Embryonic facial prominence (tissue), 1 donor: ENCODE measurements at regions not wholly inside any gene's neighbourhood (a gene's known extent, or its start where the extent isn't known, plus 50 kb on each side); places are given as distances from the start of the nearest gene placed in this dataset.

ENCODE experiments used
- DNase-seq: peaks from one replicate; pipeline ENCODE4 v3.0.0-alpha.2; 2016; ENCODE audit errors: extremely low spot score

DNA sequence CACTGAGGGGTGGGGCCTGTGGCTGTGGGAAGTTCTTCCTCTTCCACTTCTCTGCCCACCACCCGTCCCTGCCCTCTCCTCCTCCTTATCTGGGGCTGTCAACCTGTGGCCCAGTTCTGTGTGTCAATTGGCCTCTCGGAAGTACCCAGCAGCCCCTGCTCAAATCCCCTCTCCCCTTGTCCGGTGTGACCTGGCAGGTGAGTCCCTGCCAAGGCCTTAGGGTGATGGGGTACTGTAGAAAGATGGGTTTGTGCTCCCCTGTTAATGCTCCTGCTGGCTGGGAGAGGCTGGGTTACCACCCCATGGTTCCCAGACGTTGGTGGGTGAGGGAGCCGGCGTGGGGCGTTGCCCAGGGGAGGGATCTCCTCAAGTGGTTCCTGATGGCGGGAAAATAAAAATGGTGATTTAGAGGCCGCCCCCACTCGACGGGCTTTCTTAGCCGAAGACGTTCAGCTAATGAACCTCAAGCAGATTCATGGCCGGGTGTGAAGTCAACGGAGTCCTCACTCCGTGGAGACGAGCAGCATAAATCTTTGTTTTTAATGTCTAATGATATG lies 141.2 kb downstream of the URI1 start:
- no peak for DNase-seq

GRCh38 chr19:30083701-30084156 lies 141.7 kb downstream of the URI1 start:
- DNase-seq = no peak

DNA sequence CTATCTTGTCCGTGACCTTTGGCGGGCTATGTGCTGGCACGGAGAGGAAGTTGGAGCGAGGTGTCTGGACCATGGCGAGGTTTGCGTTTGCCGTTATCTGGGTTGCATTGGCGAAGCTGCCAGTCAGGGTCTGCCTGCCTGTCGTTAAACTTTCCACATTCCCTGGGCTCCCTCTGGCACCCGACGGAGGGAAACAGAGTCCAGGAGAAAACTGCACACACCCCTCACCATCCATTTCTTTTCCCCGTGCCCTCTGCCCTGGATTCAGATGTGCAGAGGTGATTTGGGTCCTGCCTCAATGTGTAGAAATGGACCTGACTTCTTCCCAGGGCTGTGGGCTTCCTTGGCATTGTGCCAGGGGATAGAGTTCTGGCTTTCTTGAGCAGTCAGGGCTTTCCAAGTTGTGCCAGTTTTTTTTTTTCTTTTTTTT lies 142.4 kb downstream of the URI1 start:
- DNase-seq = no peak

DNA sequence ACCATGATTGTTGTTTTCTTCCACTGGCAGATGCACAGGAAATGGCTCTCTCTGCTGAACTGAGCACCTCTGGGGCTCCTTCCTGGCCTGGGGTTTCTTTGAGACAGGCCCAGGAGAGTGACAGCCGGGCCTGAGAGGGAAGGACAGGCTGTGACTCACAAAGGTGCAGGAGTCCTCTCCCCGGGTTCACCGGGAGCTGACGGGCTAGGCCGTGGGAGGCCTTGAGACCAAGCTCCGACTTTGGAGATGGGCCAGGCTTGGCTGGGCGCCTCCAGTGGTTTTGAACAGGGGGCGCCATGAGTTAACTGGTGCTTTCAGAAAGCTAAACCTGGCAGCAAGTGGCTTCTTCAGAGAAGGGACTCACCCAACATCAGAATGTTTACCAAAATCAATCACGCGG lies 143.4 kb downstream of the URI1 start:
- DNase-seq = no peak

GRCh38 chr19:30086220-30086619 lies 144.2 kb downstream of the URI1 start:
- DNase-seq = no peak

DNA sequence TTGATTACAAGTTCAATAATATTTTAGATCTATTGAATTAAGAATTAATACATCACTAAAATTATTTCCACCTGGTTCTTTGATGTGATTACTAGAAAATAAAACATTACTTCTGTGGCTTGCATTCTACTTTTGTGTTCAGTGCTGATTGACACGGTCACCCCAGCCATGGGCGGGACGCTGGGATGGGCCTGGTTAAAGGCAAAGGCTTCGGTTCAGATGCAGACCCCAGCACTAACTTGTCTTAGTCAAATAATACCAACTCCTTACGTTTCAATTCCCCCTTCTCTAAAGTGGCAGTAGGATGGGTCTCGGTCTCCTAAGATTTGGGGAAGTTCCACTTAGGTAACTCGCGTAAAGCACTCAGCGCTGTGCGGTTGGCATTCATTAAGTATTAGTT lies 144.9 kb downstream of the URI1 start:
- DNase-seq = no peak

GRCh38 chr19:30087381-30088138 lies 145.5 kb downstream of the URI1 start:
- DNase-seq = no peak

GRCh38 chr19:30088567-30088966 lies 146.5 kb downstream of the URI1 start:
- no peak for DNase-seq

GRCh38 chr19:30089086-30089665 lies 147.1 kb downstream of the URI1 start:
- no peak for DNase-seq

DNA sequence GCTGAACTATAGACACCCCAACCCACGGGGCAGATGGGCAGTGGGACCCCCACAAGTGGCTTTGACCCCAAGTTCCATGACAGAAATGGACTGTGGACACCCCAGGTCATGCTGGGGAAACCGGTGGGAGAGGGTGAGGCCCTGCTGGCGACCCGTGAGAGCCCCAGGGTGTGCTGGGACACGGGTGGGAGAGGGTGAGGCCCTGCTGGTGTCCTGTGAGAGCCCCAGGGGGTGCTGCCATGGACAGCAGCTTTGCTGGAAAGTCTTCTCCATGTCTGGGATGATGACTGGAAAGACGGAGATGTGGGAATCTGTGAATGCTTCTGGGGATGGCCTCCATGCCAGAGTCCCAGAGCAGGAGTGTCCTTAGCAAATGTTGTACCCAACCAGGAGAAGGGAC lies 148.4 kb downstream of the URI1 start:
- no peak for DNase-seq

DNA sequence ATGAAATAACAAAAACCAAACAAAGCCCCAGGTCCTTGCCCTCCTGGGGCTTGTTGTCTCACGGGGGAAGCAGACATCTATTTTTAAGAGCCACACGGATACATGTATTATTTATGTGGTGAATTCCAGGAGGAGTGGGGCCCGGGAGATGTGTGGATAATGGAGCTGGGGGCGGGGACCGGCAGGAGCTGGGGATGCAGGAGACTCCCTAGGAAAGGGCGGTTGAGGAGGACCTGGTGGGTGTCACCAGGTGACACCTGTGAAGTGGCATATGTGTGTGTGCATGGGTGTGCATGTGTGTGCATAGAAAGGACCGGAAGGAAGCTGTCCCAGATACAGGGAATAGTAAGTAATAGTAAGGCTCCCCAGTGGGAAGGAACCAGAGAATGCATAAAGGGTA lies 148.9 kb downstream of the URI1 start:
- no peak for DNase-seq

GRCh38 chr19:30091456-30091855 lies 149.4 kb downstream of the URI1 start:
- DNase-seq = no peak

DNA sequence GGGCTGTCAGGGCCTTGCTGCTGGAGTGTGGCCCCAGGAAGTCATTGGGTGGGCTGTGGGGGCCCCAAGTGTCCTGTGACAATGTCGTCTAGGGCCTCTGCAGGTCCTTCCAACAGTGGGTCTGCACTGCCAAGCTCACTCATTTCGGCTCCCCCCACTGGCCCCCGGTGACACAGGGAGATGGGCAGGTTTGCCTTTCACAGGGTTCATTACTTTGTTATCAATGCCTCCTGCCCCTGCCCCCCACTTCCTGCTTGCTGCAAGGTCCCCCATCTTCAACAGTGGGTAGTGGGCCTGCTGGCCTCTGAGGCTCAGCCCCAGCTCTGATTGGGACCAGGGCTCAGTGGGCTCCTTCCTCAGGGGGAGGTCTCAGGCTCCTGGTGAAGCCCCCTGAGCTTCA lies 149.8 kb downstream of the URI1 start:
- no peak for DNase-seq

DNA sequence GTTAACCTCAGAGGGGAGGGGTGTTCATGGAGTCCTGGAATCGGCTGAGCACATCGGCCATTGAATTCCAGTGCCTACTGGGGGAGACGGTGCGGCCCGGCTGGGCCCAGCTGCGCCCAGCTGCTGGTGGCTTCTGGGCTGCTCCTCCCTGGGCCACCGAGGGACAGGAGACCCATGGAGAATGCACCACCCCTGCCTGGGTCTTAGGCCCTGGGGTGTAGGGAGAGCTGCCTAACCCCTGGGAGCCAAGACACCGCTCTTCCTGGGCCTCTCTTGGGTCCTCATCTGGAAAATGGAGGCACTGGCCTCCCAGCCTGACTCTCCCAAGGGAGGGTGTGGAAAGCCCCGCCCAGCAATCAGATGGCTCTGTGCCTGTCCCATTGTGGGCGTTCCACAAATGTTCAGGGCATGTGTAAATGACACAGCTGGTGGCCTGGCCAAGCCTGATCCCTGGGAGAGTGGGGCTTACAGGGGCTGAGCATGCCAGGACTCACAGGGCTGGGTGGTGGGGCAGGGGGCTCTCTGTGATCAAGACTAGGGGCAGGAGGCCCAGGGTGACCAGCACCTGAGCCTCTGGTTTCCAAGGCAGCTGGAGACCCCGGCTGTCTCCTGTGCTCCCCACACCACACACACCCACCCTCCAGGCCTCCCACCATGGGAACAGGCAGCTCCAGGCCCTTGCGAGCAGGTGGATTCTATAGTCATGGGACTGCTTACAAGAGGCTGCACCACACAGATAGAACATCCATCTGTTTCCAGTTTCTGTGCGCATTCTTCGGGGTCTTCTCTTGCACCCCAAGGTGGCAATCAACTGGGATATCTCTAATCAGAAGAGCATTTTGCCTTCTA lies 150.9 kb downstream of the URI1 start:
- DNase-seq = no peak

GRCh38 chr19:30093966-30094755 lies 152.1 kb downstream of the URI1 start:
- DNase-seq = no peak

DNA sequence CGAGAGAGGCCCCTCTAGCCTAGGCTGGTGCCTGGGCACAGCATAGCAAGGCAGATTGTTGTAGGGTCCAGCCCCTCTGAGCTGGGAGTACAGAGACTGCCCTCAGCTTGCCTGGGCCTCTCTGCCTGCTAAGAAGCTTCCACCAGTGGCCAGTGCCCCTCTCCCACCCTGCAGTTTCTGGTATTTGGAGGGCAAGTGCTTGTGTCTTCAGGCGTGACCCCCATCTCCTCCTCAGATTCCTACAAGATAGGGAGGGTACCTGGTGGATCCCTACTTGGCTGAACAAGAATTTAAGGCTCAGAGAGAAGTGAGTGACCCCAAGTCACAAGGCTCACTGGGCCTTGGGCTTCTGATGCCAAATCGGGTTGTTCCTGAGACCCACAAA lies 152.7 kb downstream of the URI1 start:
- no peak for DNase-seq

DNA sequence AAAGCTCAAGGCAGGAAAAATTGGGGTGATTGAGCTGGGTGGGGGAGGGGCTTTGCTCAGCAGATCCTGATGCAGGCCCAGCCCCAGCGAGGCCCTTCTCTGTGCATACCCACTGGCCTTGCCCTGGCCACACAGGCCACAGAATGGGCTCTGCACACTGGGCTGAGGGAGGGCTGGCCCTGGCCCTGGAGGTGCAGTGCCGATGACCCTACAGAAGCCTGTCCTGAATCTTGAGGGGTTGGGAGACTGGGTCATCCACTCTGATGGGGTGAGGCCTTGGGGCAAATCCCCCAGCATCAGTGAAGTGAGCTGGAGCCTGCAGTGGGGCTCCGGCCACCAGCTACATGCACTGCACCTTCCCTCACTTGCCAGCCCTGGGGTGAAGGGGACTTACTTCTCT lies 153.1 kb downstream of the URI1 start:
- no peak for DNase-seq

DNA sequence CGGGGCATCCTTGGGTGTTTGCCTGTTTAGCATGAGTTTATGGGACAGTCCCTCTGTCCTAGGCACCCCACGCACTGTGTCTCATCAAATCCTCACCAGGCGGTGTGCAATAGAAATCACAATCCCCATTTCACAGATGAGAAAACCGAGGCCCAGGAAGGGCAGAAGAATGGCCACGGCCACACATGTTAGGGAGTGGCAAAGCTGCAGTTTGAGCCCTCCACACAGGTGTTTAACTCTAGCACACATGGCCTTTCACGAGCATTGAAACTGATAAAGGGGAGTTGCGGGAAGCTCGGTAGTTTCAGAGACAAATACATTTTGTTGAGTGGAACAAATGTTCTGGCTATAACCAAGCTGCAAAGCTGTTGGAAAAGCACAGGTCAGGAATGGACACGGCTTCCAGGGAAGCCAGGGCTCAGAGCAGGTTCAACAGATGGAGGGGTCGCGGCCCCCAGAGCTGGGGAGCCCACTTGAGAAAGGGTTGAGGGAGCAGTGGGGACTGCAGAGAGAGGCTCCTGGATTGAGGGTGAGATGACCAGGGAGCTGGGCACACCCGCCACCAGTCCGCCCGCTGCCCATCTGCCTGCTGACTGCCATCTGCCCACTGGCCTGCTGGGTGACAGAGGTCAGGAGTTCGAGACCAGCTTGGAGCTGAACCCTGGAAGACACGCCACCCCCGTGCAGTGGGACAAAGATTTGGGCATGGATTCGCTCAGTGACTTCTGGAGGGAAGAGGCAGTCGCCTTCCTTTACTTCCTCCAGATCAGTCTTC lies 154.7 kb downstream of the URI1 start:
- no peak for DNase-seq

- DNase-seq = no peak
Measured at GRCh38 chr19:30097746-30098280, 155.8 kb downstream of the URI1 start.

DNA sequence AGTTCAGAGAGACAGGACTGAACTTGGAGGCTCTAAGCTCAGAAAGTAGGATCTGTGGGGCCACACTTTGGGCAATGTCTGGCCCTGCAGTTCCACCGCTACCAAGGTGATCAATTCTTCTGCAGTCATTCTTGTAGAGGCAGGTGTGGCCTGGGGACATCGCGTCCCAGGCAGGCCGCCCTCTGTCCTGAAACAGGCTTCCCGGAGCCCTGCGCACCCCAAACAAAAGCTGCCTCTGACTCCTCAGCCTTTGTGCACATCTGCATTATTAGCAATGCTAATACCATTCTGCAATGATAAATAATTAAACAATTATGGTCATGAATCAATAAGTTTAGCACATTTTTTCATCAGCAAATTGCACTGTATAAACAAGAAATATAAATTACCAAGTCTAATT lies 160.2 kb downstream of the URI1 start:
- DNase-seq = no peak

GRCh38 chr19:30102666-30103065 lies 160.6 kb downstream of the URI1 start:
- no peak for DNase-seq
